OCI-LY3 (cell line): ENCODE measurements at regions not wholly inside any gene's neighbourhood (a gene's known extent, or its start where the extent isn't known, plus 50 kb on each side); places are given as distances from the start of the nearest gene placed in this dataset.

Experiments used
- H2AFZ ChIP-seq: fragments of 200-600, 300-600 bp; shearing (Covaris generic); 2 replicates; pipeline ENCODE4 v1.6.0; 2014; ENCODE audit warnings: antibody characterized with exemption, low read depth, low read length
- H3K27ac ChIP-seq: fragments of 200-600, 300-600 bp; sonication (generic); 2 replicates; pipeline ENCODE4 v1.5.1; 2014; ENCODE audit warnings: mild to moderate bottlenecking, low read length, moderate library complexity, mixed read lengths
- H3K27me3 ChIP-seq: fragments of 200-600, 300-600 bp; sonication (generic); 2 replicates; pipeline ENCODE4 v1.6.1; 2014; ENCODE audit warnings: low read depth, low read length, mixed read lengths
- H3K36me3 ChIP-seq: fragments of 200-600, 300-600 bp; sonication (generic); replicated peaks from 2 replicates; pipeline ENCODE3; 2014; ENCODE audit warnings: low read depth, low read length, mixed read lengths
- H3K4me1 ChIP-seq: fragments of 300-600, 200-600 bp; sonication (generic); 2 replicates; pipeline ENCODE4 v1.6.1; 2014; ENCODE audit warnings: low read length, mixed read lengths
- H3K4me2 ChIP-seq: fragments of 200-600, 300-600 bp; sonication (generic); 2 replicates; pipeline ENCODE4 v1.6.1; 2014; ENCODE audit warnings: low read length, mixed read lengths
- H3K4me3 ChIP-seq: fragments of 300-600, 200-600 bp; sonication (generic); 2 replicates; pipeline ENCODE4 v1.5.1; 2014; ENCODE audit warnings: antibody characterized with exemption, mild to moderate bottlenecking, low read length, moderate library complexity
- H3K79me2 ChIP-seq: fragments of 300-600, 200-600 bp; shearing (Covaris generic); 2 replicates; pipeline ENCODE4 v1.6.1; 2014; ENCODE audit warnings: mild to moderate bottlenecking, low read length, mixed read lengths
- H3K9ac ChIP-seq: fragments of 300-600, 200-600 bp; shearing (Covaris generic); 2 replicates; pipeline ENCODE4 v1.6.0; 2014; ENCODE audit warnings: mild to moderate bottlenecking, low read length, moderate library complexity
- H3K9me3 ChIP-seq: fragments of 200-600, 300-600 bp; shearing (Covaris generic); 2 replicates; pipeline ENCODE4 v1.6.1; 2014; ENCODE audit warnings: low read length, mixed read lengths; ENCODE audit not compliant: insufficient read depth
- H4K20me1 ChIP-seq: fragments of 200-600, 300-600 bp; sonication (generic); 2 replicates; pipeline ENCODE4 v1.6.1; 2016; ENCODE audit warnings: low read length, mixed read lengths; ENCODE audit not compliant: insufficient read depth
- EZH2phosphoT487 ChIP-seq: fragments of 200-600 bp; shearing (Covaris generic); IDR thresholded peaks from 2 replicates; pipeline ENCODE4 v1.6.1; 2018; ENCODE audit warnings: antibody characterized with exemption, mixed run types, low read depth
- TF ChIP-seq, protein P1 (sequence below): fragments of 200-600, 300-600 bp; sonication (generic); IDR thresholded peaks from 2 replicates; pipeline ENCODE4 v1.5.1; 2014; ENCODE audit warnings: antibody characterized with exemption, low read length, low read depth

- no peak overlapping the region for H3K4me3 ChIP-seq
- H3K36me3 ChIP-seq = no peaks in the 10 kb centered on the region
- peaks cover 15% of the 10 kb centered on the region for H3K27me3 ChIP-seq
- H3K9me3 ChIP-seq = no peaks in the 10 kb centered on the region
- H4K20me1 ChIP-seq = no peaks in the 10 kb centered on the region
- H3K4me1 ChIP-seq = peaks cover 6% of the 10 kb centered on the region; the same call in 1 of the 2 replicates
- H3K27ac ChIP-seq = no peak overlapping the region
- no peak for TF ChIP-seq EZH2phosphoT487
- TF ChIP-seq, protein P1, sequence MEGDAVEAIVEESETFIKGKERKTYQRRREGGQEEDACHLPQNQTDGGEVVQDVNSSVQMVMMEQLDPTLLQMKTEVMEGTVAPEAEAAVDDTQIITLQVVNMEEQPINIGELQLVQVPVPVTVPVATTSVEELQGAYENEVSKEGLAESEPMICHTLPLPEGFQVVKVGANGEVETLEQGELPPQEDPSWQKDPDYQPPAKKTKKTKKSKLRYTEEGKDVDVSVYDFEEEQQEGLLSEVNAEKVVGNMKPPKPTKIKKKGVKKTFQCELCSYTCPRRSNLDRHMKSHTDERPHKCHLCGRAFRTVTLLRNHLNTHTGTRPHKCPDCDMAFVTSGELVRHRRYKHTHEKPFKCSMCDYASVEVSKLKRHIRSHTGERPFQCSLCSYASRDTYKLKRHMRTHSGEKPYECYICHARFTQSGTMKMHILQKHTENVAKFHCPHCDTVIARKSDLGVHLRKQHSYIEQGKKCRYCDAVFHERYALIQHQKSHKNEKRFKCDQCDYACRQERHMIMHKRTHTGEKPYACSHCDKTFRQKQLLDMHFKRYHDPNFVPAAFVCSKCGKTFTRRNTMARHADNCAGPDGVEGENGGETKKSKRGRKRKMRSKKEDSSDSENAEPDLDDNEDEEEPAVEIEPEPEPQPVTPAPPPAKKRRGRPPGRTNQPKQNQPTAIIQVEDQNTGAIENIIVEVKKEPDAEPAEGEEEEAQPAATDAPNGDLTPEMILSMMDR = no peak
- no peak overlapping the region for H3K4me2 ChIP-seq
- no peak overlapping the region for H3K9ac ChIP-seq
- H2AFZ ChIP-seq = no peak overlapping the region
- H3K79me2 ChIP-seq = no peaks in the 10 kb centered on the region
These were observed 67.7 kb upstream of the POU3F3 start for GRCh38 chr2:104786204-104786603.

GRCh38 chr2:104786821-104787220 is 67.1 kb upstream of the POU3F3 start:
- Histone ChIP-seq H4K20me1 (no peaks in the 10 kb centered on the region), H3K27ac (no peak overlapping the region), H3K4me1 (peaks cover 4% of the 10 kb centered on the region; the same call in 1 of the 2 replicates), H3K4me2 (no peak overlapping the region), H3K27me3 (peaks cover 15% of the 10 kb centered on the region), H3K79me2 (no peaks in the 10 kb centered on the region), H3K36me3 (no peaks in the 10 kb centered on the region), H2AFZ (no peak overlapping the region), H3K9ac (no peak overlapping the region), H3K9me3 (no peaks in the 10 kb centered on the region), H3K4me3 (no peak overlapping the region)
- no peak for TF ChIP-seq EZH2phosphoT487
- TF ChIP-seq, protein P1 = no peak

- Histone ChIP-seq H3K79me2 (no peaks in the 10 kb centered on the region), H3K36me3 (no peaks in the 10 kb centered on the region), H3K9me3 (no peaks in the 10 kb centered on the region), H3K4me1 (peaks cover 4% of the 10 kb centered on the region; the same call in 1 of the 2 replicates), H3K27me3 (peaks cover 15% of the 10 kb centered on the region), H2AFZ (no peak overlapping the region), H4K20me1 (no peaks in the 10 kb centered on the region), H3K4me2 (no peak overlapping the region), H3K9ac (no peak overlapping the region), H3K4me3 (no peak overlapping the region), H3K27ac (no peak overlapping the region)
- TF ChIP-seq, protein P1 = no peak
- TF ChIP-seq EZH2phosphoT487 = no peak
These were observed 66.4 kb upstream of the POU3F3 start for GRCh38 chr2:104787298-104788065.

- Histone ChIP-seq H4K20me1 (no peaks in the 10 kb centered on the region), H3K79me2 (no peaks in the 10 kb centered on the region), H3K4me1 (peaks cover 4% of the 10 kb centered on the region; the same call in 1 of the 2 replicates), H3K27ac (no peak overlapping the region), H2AFZ (no peak overlapping the region), H3K4me2 (no peak overlapping the region), H3K9ac (no peak overlapping the region), H3K36me3 (no peaks in the 10 kb centered on the region), H3K9me3 (no peaks in the 10 kb centered on the region), H3K4me3 (no peak overlapping the region), H3K27me3 (peaks cover 15% of the 10 kb centered on the region)
- TF ChIP-seq, protein P1 = no peak
- TF ChIP-seq EZH2phosphoT487 = no peak
These were observed 65.0 kb upstream of the POU3F3 start for GRCh38 chr2:104788742-104789455.
